GM18517 (cell line): ENCODE measurements at regions not wholly inside any gene's neighbourhood (a gene's known extent, or its start where the extent isn't known, plus 50 kb on each side); places are given as distances from the start of the nearest gene placed in this dataset.
"Not testable (repeated sequence)": the region's sequence is repeated elsewhere in the genome, so short reads cannot be mapped to it uniquely, and the experiment has no call there.

ENCODE experiments used
- ATAC-seq: cut with Tn5 transposase; IDR thresholded peaks from one replicate; pipeline ENCODE4 v1.9.1; 2021; ENCODE audit warnings: mild to moderate bottlenecking, moderate library complexity; ENCODE audit not compliant: unreplicated experiment

GRCh38 chr1:120357046-120357445, 57.8 kb upstream of the NBPF8 start:
- not testable (repeated sequence) for ATAC-seq

GRCh38 chr1:120356170-120356569, 58.7 kb upstream of the NBPF8 start:
- not testable (repeated sequence) for ATAC-seq

DNA sequence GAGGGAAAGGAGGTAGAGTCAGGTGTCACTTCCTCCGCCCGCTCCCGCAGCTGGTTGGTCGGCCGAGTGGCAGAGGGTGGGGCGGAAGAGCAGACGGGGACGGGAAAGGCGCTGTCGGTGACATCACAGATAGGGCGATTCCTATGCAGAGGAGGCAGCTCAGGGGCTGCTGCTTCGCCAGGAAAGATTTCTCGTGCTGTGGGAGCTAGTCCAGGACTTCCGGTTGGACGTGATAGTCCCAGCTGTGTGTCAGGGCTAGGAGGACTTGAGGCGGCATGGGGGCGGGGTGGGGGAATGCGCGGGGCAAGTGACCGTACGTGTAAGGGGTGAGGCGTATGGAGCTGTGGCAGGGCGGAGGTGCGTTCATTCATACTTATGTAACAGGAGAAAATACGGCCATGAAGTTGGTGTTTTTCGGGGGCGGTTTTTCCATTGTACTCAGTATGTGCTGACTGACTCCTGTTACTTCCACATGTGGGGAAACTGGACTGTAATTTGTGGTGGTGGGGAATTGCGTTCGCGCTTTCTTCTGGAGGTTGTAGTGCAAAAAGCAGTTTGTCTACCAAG, 60.1 kb upstream of the NBPF8 start:
- ATAC-seq = peak; percentile 66

DNA sequence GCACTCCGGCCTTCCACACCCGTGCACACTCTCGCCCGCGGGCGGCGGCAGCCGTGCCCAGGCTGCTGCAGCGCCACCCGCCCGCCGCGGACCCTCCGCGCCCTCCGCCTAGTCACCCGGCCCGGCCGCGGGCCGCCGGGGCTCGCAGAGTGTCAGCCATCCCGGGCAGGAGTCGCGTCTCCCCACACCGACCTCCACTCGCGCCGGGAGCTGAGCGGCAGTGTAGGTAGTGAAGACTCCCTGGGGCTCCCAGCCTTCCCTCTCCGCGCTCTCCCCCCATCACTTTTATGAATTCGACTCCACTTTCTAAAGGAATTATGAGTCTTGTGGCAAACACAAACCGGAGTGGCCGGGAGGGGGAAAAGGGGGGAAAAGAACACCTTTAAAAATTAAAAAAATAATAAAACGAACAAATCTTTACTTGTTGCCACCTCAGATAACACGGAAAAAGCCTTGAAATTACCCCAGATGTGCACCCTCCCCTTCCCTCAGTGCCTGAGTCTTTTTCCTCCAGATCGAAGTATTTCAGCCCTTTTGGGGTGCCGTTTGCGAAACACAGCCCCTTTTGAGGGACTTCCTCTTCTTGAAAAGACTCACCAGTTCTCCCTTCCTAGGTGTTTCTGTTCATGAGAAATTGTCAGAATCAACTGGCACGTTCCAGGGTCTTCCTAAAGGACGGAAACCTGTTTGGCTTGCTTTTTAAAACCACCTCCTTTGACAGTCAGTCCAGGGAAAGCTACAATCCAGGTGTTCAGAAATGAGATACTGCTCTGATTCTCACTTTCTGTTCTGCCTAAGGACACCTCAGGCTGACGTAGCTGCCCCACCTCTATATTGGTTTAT, 72.4 kb upstream of the NBPF8 start:
- ATAC-seq = not testable (repeated sequence)

- ATAC-seq = not testable (repeated sequence)
These were observed 73.1 kb upstream of the NBPF8 start for GRCh38 chr1:120341756-120342155.

- ATAC-seq = not testable (repeated sequence)
These were observed 73.7 kb upstream of the NBPF8 start for GRCh38 chr1:120340838-120341751.

- not testable (repeated sequence) for ATAC-seq
These were observed 99.1 kb upstream of the NBPF8 start for GRCh38 chr1:120315738-120316137.

DNA sequence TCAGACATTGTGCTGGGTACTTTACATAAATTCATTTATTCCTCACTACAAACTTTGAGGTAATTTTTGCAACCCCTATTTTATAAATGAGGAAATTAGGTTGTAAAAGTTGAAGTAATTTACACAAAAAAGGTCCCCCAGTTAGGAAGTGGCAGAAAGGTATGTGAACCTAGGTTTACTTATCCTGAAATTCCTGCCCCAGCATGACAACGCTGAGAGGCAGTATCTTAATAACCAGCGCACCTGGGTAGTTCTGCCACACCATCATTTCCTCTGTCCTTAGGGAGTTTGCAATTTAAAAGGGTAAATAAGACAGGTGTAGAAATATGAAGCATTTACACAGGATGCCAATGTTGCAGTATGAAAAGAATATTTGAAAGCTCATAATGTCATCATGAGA, 102.9 kb upstream of the NBPF8 start:
- not testable (repeated sequence) for ATAC-seq

DNA sequence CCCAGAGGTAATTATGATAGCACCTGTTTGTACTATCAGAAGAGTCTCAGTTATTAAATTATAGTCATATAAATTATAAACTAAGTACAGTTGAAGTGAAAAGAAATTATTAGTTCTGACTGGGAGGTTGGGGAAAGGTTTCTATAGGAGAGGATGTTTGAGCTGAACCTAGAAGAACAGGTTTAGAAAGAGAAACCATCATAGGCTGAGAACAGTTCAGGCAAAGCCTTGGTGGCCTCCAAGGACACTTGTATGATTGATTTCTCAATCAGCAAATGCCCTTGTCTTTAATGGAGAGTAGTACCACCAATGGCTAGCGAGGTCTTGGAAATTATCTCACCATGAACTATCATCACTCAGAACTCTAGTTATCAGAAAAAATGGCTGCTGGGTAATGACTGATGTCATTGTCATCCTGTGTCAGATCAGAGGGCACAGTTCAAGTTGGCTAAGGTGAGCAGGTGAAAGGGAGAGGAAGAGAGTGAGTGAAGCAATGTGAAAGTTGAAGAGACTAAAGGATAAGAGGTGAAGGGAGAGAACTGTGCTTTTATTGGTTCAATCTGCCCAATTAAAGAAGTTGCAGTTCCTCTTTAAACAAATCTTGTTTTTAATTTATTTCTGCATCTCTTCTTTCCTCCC, 105.8 kb upstream of the NBPF8 start:
- not testable (repeated sequence) for ATAC-seq

DNA sequence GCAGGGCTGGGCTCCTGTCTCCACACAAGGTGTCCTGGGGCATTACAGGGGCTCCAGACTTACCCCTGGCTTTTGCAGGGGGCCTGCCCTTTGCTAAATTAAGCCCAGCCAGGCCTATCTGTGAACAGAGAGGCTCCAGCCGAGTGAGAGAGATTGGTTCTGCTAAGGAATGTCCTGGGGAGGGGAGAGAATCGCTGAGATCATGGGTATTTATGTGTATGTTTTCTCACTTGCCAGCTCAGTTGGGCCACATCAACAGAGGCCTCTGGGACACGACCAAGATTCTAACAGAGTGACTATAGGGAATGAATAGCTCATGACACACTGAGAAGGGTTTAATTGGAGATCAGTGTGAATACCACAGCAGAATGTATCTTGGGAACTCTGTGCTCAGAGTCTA, 109.8 kb upstream of the NBPF8 start:
- not testable (repeated sequence) for ATAC-seq

DNA sequence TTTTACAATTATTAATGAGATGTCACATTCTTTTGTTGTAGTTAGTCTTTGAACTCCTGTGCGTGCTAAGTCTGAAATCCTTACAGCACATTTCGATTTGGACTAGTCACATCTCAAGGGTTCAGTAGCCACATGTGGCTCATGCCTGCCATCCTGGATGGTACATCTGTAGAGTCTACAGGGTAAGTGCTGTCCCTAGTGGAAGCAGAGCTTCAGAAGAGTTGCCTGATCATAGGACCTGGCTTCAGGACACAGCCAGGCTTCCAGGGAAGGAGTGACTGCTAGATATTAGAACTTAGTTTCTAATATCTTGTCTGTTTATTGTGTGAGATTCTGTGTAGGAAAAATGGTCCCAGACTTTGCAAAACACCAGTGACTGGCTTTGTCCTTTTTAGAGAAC, 110.5 kb upstream of the NBPF8 start:
- ATAC-seq = not testable (repeated sequence)

DNA sequence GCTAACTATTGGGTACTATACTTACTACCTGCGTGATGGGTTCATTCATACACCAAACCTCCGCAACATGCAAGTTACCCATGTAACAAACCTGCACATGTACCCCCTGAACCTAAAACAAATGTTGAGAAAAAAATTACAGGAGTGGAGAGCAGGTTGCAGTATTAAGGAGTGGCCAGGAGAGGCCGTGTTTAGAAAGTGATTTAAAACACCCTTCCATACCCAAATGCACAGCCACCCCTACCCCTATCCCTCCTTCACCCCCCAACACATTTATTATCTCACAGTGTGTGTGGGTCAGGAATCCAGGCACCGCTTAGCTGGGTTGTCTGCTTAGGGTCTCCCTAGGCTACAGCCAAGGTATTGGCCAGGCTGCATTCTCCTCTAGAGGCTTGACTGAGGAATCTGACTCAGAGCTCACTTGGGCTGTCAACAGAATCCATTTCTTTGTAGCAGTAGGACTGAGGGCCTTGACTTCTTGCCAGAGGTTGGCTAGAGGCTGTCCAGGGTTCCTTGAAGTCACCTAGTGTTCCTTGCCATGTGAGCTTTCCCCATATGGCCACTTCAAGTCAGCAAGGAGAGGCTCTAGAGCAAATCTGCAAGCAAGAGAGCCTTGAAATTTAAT, 115.3 kb upstream of the NBPF8 start:
- not testable (repeated sequence) for ATAC-seq

DNA sequence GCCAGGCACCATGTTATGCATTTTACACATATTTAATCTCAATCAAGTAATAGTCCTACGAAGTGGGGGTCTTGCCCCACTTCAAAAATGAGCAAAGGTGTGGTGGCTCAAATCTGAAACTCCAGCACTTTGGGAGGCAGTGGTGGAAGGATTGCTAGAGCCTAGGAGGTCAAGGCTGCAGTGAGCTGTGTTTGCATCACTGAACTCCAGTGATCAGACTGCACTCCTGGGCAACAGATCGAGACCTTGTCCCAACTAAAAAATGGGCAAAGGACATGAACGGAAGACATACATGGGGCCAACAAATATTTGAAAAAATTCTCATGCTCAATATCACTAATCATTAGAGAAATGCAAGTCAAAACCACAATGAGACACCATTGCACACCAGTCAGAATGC, 116.3 kb upstream of the NBPF8 start:
- ATAC-seq = not testable (repeated sequence)

DNA sequence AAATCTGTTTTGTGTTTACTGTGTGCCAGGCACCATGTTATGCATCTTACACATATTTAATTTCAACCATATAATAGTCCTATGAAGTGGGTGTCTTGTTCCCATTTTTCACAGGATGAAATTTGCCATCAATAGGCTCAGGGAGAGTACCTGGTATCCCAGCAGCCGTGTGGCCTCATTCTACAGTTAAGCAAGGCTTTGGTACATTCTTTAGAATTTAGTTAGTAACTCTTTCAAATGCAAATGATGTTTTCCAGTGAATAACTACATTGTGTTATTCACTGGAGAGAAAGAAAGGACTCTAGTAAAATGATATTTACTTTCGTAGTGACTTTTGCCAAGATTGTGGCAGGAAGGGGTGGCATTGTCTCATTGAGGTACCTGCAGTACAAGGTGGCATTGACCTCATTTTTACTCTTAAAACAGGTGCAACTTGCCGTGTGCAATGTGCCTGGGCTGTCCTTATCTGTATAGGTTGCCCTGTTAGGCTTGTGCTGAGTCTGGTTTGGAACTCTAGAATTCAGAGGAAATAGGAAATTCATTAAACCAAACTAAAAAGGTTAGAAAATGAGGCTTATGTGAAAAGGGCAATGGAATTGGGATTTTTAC, 117.4 kb upstream of the NBPF8 start:
- not testable (repeated sequence) for ATAC-seq

DNA sequence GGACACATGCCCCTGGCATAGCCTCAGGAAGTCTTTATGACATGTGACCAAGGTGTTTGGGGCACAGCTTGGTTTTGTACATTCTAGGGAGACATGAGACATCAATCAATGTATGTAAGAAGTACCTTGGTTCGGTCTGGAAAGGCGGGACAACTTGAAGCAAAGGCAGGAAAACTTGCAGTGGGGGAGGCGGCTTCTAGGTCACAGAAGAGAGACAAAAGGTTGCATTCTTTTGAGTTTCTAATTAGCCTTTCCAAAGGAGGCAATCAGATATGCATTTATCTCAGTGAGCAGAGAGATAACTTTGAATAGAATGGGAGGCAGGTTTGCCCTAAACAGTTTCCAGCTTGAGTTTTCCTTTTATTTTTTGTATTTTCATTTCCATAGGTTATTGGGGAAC, 113.8 kb upstream of the SEC22B start:
- not testable (repeated sequence) for ATAC-seq

DNA sequence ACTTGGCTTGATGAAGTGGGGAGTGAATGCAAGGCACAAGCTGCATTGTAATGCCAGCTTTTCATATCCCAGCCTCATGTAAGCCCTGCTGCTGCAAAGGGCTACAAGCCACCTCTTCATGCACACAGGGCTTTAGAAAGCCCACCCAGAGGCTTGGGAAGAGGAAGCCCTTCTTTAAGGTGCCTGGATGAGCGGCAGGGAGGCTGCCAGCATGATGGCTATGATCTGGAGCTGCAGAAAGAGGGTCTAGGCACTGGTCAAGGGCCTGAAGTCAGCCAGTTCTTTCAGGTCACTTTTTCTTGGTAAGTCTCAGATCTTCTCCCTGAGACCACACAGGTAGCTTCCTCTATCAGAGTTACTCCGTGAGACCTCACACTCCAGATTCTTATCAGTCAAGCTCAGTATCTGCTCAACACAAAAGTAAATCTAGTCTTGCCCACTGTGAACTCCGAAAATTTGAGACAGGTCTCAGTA, 113.3 kb upstream of the SEC22B start:
- ATAC-seq = not testable (repeated sequence)

DNA sequence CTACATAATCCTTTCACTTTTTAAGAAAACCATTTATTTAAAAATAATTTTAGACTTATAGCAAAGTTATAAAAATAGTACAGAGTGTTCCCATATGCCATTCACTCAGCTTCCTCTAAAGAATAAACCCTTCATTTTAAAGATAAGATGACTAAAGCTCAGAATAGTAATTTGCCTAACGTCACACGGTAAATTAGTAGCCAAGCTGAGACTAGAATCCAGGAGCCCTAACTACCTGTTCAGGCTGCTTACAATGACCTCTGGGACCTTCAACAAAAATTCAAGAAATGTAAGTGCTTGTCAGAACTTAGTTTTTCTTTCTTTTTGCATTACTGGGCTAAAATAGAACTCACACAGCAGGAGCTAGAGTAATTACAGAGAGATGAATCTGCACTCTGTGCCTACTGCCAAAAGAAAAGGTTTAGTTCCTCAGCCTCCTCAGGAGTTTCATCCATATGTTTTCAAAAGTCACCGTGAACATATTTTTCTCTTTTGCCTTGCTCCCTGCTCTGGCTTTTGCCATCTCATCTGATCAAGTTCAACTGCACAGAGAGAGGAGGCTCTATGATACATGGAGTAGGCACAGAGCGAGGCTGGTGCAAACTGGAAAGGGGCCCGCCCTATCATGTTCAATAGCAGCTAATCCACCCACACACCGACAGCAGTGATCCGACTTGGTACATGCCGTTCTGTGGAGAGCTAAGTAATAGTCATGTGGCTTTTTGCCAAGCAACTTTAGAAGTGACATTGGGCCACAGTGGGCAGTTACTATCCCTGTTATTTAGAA, 112.7 kb upstream of the SEC22B start:
- ATAC-seq = not testable (repeated sequence)

GRCh38 chr1:120288167-120288566, 111.8 kb upstream of the SEC22B start:
- ATAC-seq = not testable (repeated sequence)
